ENCODE measurements at regions not wholly inside any gene's neighbourhood (a gene's known extent, or its start where the extent isn't known, plus 50 kb on each side); places are given as distances from the start of the nearest gene placed in this dataset.
"Not testable (repeated sequence)": the region's sequence is repeated elsewhere in the genome, so short reads cannot be mapped to it uniquely, and the experiment has no call there.

- 64% methylated on average over 1 of the region's 2 CpGs for WGBS (ENCODE audit: low lambda C conversion rate)
- no peak for DNase-seq
- Histone ChIP-seq H3K4me2 (no peak overlapping the region; the same call in 1 of the 2 replicates), H3K9me3 (no peaks in the 10 kb centered on the region), H2AFZ (ENCODE audit: low read depth) (no peak overlapping the region), H3K9ac (no peak overlapping the region), H3K27me3 (ENCODE audit: insufficient read depth) (no peaks in the 10 kb centered on the region), H3K9me2 (no peaks in the 10 kb centered on the region), H3K79me2 (ENCODE audit: insufficient read depth) (no peaks in the 10 kb centered on the region), H3F3A (replicated peaks; ENCODE audit: insufficient read depth) (no peaks in the 10 kb centered on the region), H3K4me1 (ENCODE audit: control insufficient read depth in 1 of 2, insufficient read depth in 2 of 2, low read depth in 1 of 2, low read length in 1 of 2) (no peaks in the 10 kb centered on the region), H3K4me3 (ENCODE audit: low read depth in 2 of 2, low read length in 1 of 2) (no peak overlapping the region), H4K20me1 (ENCODE audit: insufficient read depth) (no peaks in the 10 kb centered on the region), H3K36me3 (replicated peaks in 1 of 2; ENCODE audit: control insufficient read depth in 1 of 2, insufficient read depth in 2 of 2, low read length in 1 of 2) (no peaks in the 10 kb centered on the region), H3K27ac (ENCODE audit: low read depth in 2 of 2, low read length in 1 of 2) (no peak overlapping the region)
- CTCF ChIA-PET: no interaction called here
- POLR2A ChIA-PET: no interaction called here
- TF ChIP-seq MXI1 (IDR thresholded peaks at IDR 0.05; ENCODE audit: low read depth, low read length) (no peak), FOSL2 (IDR thresholded peaks at IDR 0.05; ENCODE audit: borderline replicate concordance, low read depth) (peak; percentile 15; the same call in 1 of the 2 replicates)
Measured at GRCh38 chr2:185583058-185583816, 155.4 kb upstream of the FSIP2 start.

- POLR2A ChIA-PET; H3K4me2 ChIP-seq; H3K4me3 ChIP-seq (ENCODE audit: low read depth in 2 of 2, low read length in 1 of 2); H3F3A ChIP-seq (replicated peaks; ENCODE audit: insufficient read depth); DNase-seq; H3K4me1 ChIP-seq (ENCODE audit: control insufficient read depth in 1 of 2, insufficient read depth in 2 of 2, low read depth in 1 of 2, low read length in 1 of 2); H3K27ac ChIP-seq (ENCODE audit: low read depth in 2 of 2, low read length in 1 of 2); H3K9ac ChIP-seq; H3K36me3 ChIP-seq (replicated peaks in 1 of 2; ENCODE audit: control insufficient read depth in 1 of 2, insufficient read depth in 2 of 2, low read length in 1 of 2); H3K9me2 ChIP-seq; H3K27me3 ChIP-seq (ENCODE audit: insufficient read depth); H2AFZ ChIP-seq (ENCODE audit: low read depth); H3K9me3 ChIP-seq; CTCF ChIA-PET; H4K20me1 ChIP-seq (ENCODE audit: insufficient read depth); H3K79me2 ChIP-seq (ENCODE audit: insufficient read depth): not testable (repeated sequence)
- 57% methylated on average over 5 of the region's 5 CpGs for WGBS (ENCODE audit: low lambda C conversion rate)
Measured at GRCh38 chr2:185585165-185585564, 153.4 kb upstream of the FSIP2 start.

GRCh38 chr2:185591276-185591675 lies 147.3 kb upstream of the FSIP2 start:
- H3K27ac ChIP-seq (ENCODE audit: low read depth in 2 of 2, low read length in 1 of 2); H2AFZ ChIP-seq (ENCODE audit: low read depth); CTCF ChIA-PET; H3K79me2 ChIP-seq (ENCODE audit: insufficient read depth); H3K9ac ChIP-seq; H3F3A ChIP-seq (replicated peaks; ENCODE audit: insufficient read depth); DNase-seq; H3K4me3 ChIP-seq (ENCODE audit: low read depth in 2 of 2, low read length in 1 of 2); H3K4me2 ChIP-seq; H3K9me3 ChIP-seq; H4K20me1 ChIP-seq (ENCODE audit: insufficient read depth); H3K4me1 ChIP-seq (ENCODE audit: control insufficient read depth in 1 of 2, insufficient read depth in 2 of 2, low read depth in 1 of 2, low read length in 1 of 2); H3K36me3 ChIP-seq (replicated peaks in 1 of 2; ENCODE audit: control insufficient read depth in 1 of 2, insufficient read depth in 2 of 2, low read length in 1 of 2); H3K27me3 ChIP-seq (ENCODE audit: insufficient read depth); POLR2A ChIA-PET; H3K9me2 ChIP-seq: not testable (repeated sequence)
- 68% methylated on average over 6 of the region's 14 CpGs for WGBS (ENCODE audit: low lambda C conversion rate)

GRCh38 chr2:185607945-185608344 lies 130.7 kb upstream of the FSIP2 start:
- TF ChIP-seq CTCF (IDR thresholded peaks at IDR 0.05): no peak
- no peak for TF ChIP-seq RCOR1 (IDR thresholded peaks at IDR 0.05; ENCODE audit: low read length)
- TF ChIP-seq GABPA (IDR thresholded peaks at IDR 0.05; ENCODE audit: low read depth): no peak
- no peak for TF ChIP-seq CHD2 (IDR thresholded peaks at IDR 0.05; ENCODE audit: low read length, partially characterized antibody)
- TF ChIP-seq RFX5 (IDR thresholded peaks at IDR 0.05; ENCODE audit: low read length): no peak
- no peak for TF ChIP-seq JUND (IDR thresholded peaks at IDR 0.05)
- no peak for TF ChIP-seq TEAD4 (IDR thresholded peaks at IDR 0.05; ENCODE audit: borderline replicate concordance, insufficient read depth)
- TF ChIP-seq EZH2phosphoT487 (IDR thresholded peaks at IDR 0.05; ENCODE audit: borderline replicate concordance, low read depth): no peak
- TF ChIP-seq POLR2AphosphoS5 (IDR thresholded peaks at IDR 0.05; ENCODE audit: low read depth, low read length): no peak
- TF ChIP-seq YY1 (IDR thresholded peaks at IDR 0.05; ENCODE audit: low read depth): no peak
- TF ChIP-seq ELF1 (IDR thresholded peaks at IDR 0.05): no peak
- no peak for TF ChIP-seq SMC3 (IDR thresholded peaks at IDR 0.05; ENCODE audit: low read depth, low read length)
- no peak for TF ChIP-seq RXRA (IDR thresholded peaks at IDR 0.05; ENCODE audit: borderline replicate concordance, low read depth)
- no peaks in the 10 kb centered on the region for H3K9me3 ChIP-seq
- H3K27me3 ChIP-seq (ENCODE audit: insufficient read depth): no peaks in the 10 kb centered on the region
- no peak overlapping the region for H3K4me3 ChIP-seq (ENCODE audit: low read depth in 2 of 2, low read length in 1 of 2)
- POLR2A ChIA-PET: no interaction called here
- no peaks in the 10 kb centered on the region for H3F3A ChIP-seq (replicated peaks; ENCODE audit: insufficient read depth)
- H3K9me2 ChIP-seq: peaks cover 4% of the 10 kb centered on the region; the same call in 1 of the 2 replicates
- H3K27ac ChIP-seq (ENCODE audit: low read depth in 2 of 2, low read length in 1 of 2): no peak overlapping the region
- 55% methylated on average over 1 of the region's 1 CpG for WGBS (ENCODE audit: low lambda C conversion rate)
- no peak overlapping the region for H2AFZ ChIP-seq (ENCODE audit: low read depth)
- no peaks in the 10 kb centered on the region; a peak in 1 of 4 replicates for H3K4me1 ChIP-seq (ENCODE audit: control insufficient read depth in 1 of 2, insufficient read depth in 2 of 2, low read depth in 1 of 2, low read length in 1 of 2)
- H3K36me3 ChIP-seq (replicated peaks in 1 of 2; ENCODE audit: control insufficient read depth in 1 of 2, insufficient read depth in 2 of 2, low read length in 1 of 2): no peaks in the 10 kb centered on the region
- no peak for DNase-seq
- no peak overlapping the region for H3K4me2 ChIP-seq
- CTCF ChIA-PET: interaction anchor here (1.5 to 1.6 kb wide), 2 partner anchors 847 to 853 kb away, joined by 4 to 6 read pairs; no protein-coding TSS in a partner anchor
- H3K9ac ChIP-seq: no peak overlapping the region
- H4K20me1 ChIP-seq (ENCODE audit: insufficient read depth): no peaks in the 10 kb centered on the region
- H3K79me2 ChIP-seq (ENCODE audit: insufficient read depth): no peaks in the 10 kb centered on the region
